Endothelial cell of umbilical vein (primary cell): ENCODE measurements at regions not wholly inside any gene's neighbourhood (a gene's known extent, or its start where the extent isn't known, plus 50 kb on each side); places are given as distances from the start of the nearest gene placed in this dataset.

ENCODE experiments used
- BruUV-seq: library from RNA; stranded (reverse); fragments of 400-500 nt; replicated peaks from 2 replicates; lab custom pipeline; 2021; lab: Mats Ljungman, UMichigan
- CTCF ChIA-PET: fragments of 300-600, 350-600 bp; sonication (Branson Sonifier 250); formaldehyde crosslinking; loops from one replicate; lab custom pipeline; 2021; ENCODE audit warnings: antibody characterized with exemption, inconsistent platforms; lab: Charles Lee
- POLR2A ChIA-PET: fragments of 300-600, 350-600 bp; sonication (Branson Sonifier 250); formaldehyde crosslinking; loops from one replicate; lab custom pipeline; 2021; ENCODE audit warnings: antibody characterized with exemption, inconsistent platforms; lab: Charles Lee
- DNase-seq: peaks from one replicate; pipeline ENCODE4 v3.0.0-alpha.2; 2011; ENCODE audit warnings: low read depth, low spot score
- FAIRE-seq: peaks from 2 replicates; lab custom pipeline; 2011; peaks lifted over from hg19 to GRCh38; lab: Jason Lieb, UNC
- H2AFZ ChIP-seq: 2 replicates; pipeline ENCODE4 v1.6.0; 2012; ENCODE audit warnings: low read depth, low read length, control low read depth, inconsistent platforms
- H3K27ac ChIP-seq: 2 replicates; pipeline ENCODE4 v1.5.1; 2011; ENCODE audit warnings: low read depth, mild to moderate bottlenecking, control low read depth, low read length, moderate library complexity; ENCODE audit not compliant: insufficient read depth
- H3K27me3 ChIP-seq, 2 experiments: 2 replicates each; pipeline versions ENCODE4 v1.6.0 to v1.6.1; 2011; ENCODE audit warnings: low read length in 2 of 2, mixed read lengths in 1 of 2; ENCODE audit not compliant: control insufficient read depth in 2 of 2, insufficient read depth in 2 of 2
- H3K36me3 ChIP-seq, 2 experiments: 2 replicates in 1 of 2; 3 replicates in 1 of 2; pipeline ENCODE4 v1.5.1; 2011; ENCODE audit warnings: low read length in 2 of 2, mild to moderate bottlenecking in 1 of 2, moderate library complexity in 1 of 2; ENCODE audit not compliant: control insufficient read depth in 2 of 2, insufficient read depth in 2 of 2; ENCODE audit errors: extremely low read depth in 1 of 2
- H3K4me1 ChIP-seq: 3 replicates; pipeline ENCODE4 v1.5.1; 2011; ENCODE audit warnings: mild to moderate bottlenecking, low read length; ENCODE audit not compliant: control insufficient read depth, insufficient read depth; ENCODE audit errors: extremely low read depth
- H3K4me2 ChIP-seq: 2 replicates; pipeline ENCODE4 v1.6.1; 2011; ENCODE audit warnings: low read length, control low read depth, mixed read lengths; ENCODE audit not compliant: insufficient read depth
- H3K4me3 ChIP-seq, 3 experiments: fragments of 200-600 bp in 1 of 3; sonication (generic), shearing (Covaris generic) in 1 of 3; replicated peaks in 1 of 3; 2 replicates each; pipeline ENCODE4 v1.5.1; 2011 to 2016; ENCODE audit warnings: control low read depth in 3 of 3, low read length in 3 of 3, mild to moderate bottlenecking in 2 of 3, inconsistent platforms in 1 of 3, low read depth in 1 of 3, moderate library complexity in 1 of 3; ENCODE audit not compliant: insufficient read depth in 1 of 3
- H3K79me2 ChIP-seq: 2 replicates; pipeline ENCODE4 v1.6.0; 2012; ENCODE audit warnings: low read length, inconsistent platforms; ENCODE audit not compliant: control insufficient read depth, insufficient read depth
- H3K9ac ChIP-seq: replicated peaks from 2 replicates; pipeline ENCODE3; 2011; ENCODE audit warnings: low read length, control low read depth; ENCODE audit not compliant: insufficient read depth; ENCODE audit errors: extremely low read depth
- H3K9me1 ChIP-seq: replicated peaks from 3 replicates; pipeline ENCODE4 v1.6.0; 2011; ENCODE audit warnings: mild to moderate bottlenecking, low read length; ENCODE audit not compliant: control insufficient read depth, insufficient read depth; ENCODE audit errors: extremely low read depth
- H3K9me3 ChIP-seq: replicated peaks from 2 replicates; pipeline ENCODE4 v1.5.1; 2012; ENCODE audit warnings: low read length, inconsistent platforms; ENCODE audit not compliant: control insufficient read depth, insufficient read depth
- H4K20me1 ChIP-seq: replicated peaks from 2 replicates; pipeline ENCODE3; 2011; ENCODE audit warnings: mild to moderate bottlenecking, low read length; ENCODE audit not compliant: control insufficient read depth, insufficient read depth; ENCODE audit errors: extremely low read depth
- EZH2 ChIP-seq: IDR thresholded peaks from 2 replicates; pipeline ENCODE4 v1.6.1; 2012; ENCODE audit warnings: borderline replicate concordance, low read depth, mild to moderate bottlenecking, moderate library complexity, low read length, inconsistent platforms; ENCODE audit not compliant: severe bottlenecking
- FOS ChIP-seq: IDR thresholded peaks from 2 replicates; pipeline ENCODE4 v1.6.1; 2011; ENCODE audit warnings: mild to moderate bottlenecking, low read length, moderate library complexity, borderline replicate concordance; ENCODE audit not compliant: insufficient read depth
- GATA2 ChIP-seq: IDR thresholded peaks from 2 replicates; pipeline ENCODE4 v1.7.0; 2011; ENCODE audit warnings: low read depth, mild to moderate bottlenecking, moderate library complexity, mixed read lengths, low read length; ENCODE audit not compliant: insufficient read length, insufficient read depth
- JUN ChIP-seq: IDR thresholded peaks from 2 replicates; pipeline ENCODE4 v1.6.1; 2011; ENCODE audit warnings: borderline replicate concordance, low read depth; ENCODE audit not compliant: insufficient read length, insufficient read depth
- MYC ChIP-seq: IDR thresholded peaks from one replicate; pipeline ENCODE4 v1.6.1; 2011; ENCODE audit warnings: mild to moderate bottlenecking, low read depth, low read length
- POLR2A ChIP-seq: IDR thresholded peaks from 2 replicates; pipeline ENCODE4 v1.6.1; 2012; ENCODE audit warnings: low read depth, mild to moderate bottlenecking, control low read depth, low read length
- POLR2AphosphoS5 ChIP-seq: IDR thresholded peaks from 2 replicates; pipeline ENCODE4 v1.6.1; 2012; ENCODE audit warnings: low read depth, mild to moderate bottlenecking, control low read depth, low read length, moderate library complexity; ENCODE audit not compliant: insufficient read depth
- dilution Hi-C: fragments of 300-500 bp; cut with MboI; formaldehyde crosslinking; loops from one replicate; pipeline ENCODE4 v1.15.0; 2019; ENCODE audit warnings: low sequenced_read_pairs; ENCODE audit not compliant: extremely low pct_ligation_motif_present
- intact Hi-C: fragments of 100-400 bp; cut with micrococcal nuclease; formaldehyde crosslinking; loops from one replicate; pipeline ENCODE4 v1.10.0; 2022
- TF ChIP-seq, protein P1 (sequence below): IDR thresholded peaks from 2 replicates; pipeline ENCODE4 v1.6.1; 2011; ENCODE audit not compliant: insufficient read depth, insufficient read length
- TF ChIP-seq, protein P2 (sequence below), 2 donors: IDR thresholded peaks; 1 replicate in 1 of 2; 2 replicates in 1 of 2; pipeline ENCODE4 v1.5.1; 2011; ENCODE audit warnings: low read length in 2 of 2, mild to moderate bottlenecking in 2 of 2, moderate library complexity in 2 of 2, control low read depth in 1 of 2, inconsistent platforms in 1 of 2, low read depth in 1 of 2; ENCODE audit not compliant: insufficient read depth in 1 of 2; ENCODE audit errors: extremely low read depth in 1 of 2

DNA sequence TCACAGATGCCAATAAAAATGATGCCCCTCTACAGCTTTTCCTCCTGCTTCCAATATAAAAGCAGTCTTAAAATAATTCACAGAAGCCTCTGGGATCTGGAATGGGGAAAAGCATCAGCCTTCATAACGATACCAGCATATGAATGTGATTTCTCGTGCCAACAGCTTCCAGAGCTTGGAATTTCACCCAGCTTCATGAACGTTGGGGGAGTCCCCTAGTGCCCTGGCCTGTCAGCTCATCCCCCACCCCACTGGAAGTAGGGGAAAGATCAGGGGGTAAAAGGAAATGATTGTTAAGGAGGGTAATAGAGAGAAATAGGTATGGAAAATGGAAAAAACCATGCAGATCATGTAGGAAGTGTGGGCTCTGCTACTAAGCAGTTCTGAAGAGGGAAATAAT, 253.6 kb downstream of the INHBA start:
- CTCF ChIA-PET, result interaction anchor here (1.2 kb wide), 1 partner anchor 445 kb away, joined by 3 read pairs; no protein-coding TSS in a partner anchor
- no peaks in the 10 kb centered on the region for H4K20me1 ChIP-seq

More for the DNA sequence above, 253.6 kb downstream of the INHBA start:
- no peak overlapping the region for H3K4me2 ChIP-seq
- no peak overlapping the region for H2AFZ ChIP-seq
- no peak overlapping the region for H3K27ac ChIP-seq
- no peaks in the 10 kb centered on the region for H3K9me1 ChIP-seq
- dilution Hi-C loops (no loop called here), intact Hi-C loops (no loop called here)
- no peaks in the 10 kb centered on the region for H3K9me3 ChIP-seq
- no peaks in the 10 kb centered on the region for H3K4me1 ChIP-seq
- no peaks in the 10 kb centered on the region for H3K27me3 ChIP-seq
- H3K36me3 ChIP-seq, result no peaks in the 10 kb centered on the region
- no peaks in the 10 kb centered on the region for H3K79me2 ChIP-seq
- no peak for TF ChIP-seq POLR2A
- TF ChIP-seq FOS, result no peak
- TF ChIP-seq POLR2AphosphoS5, result no peak
- TF ChIP-seq, protein P1, sequence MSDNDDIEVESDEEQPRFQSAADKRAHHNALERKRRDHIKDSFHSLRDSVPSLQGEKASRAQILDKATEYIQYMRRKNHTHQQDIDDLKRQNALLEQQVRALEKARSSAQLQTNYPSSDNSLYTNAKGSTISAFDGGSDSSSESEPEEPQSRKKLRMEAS, result no peak
- TF ChIP-seq, protein P2, sequence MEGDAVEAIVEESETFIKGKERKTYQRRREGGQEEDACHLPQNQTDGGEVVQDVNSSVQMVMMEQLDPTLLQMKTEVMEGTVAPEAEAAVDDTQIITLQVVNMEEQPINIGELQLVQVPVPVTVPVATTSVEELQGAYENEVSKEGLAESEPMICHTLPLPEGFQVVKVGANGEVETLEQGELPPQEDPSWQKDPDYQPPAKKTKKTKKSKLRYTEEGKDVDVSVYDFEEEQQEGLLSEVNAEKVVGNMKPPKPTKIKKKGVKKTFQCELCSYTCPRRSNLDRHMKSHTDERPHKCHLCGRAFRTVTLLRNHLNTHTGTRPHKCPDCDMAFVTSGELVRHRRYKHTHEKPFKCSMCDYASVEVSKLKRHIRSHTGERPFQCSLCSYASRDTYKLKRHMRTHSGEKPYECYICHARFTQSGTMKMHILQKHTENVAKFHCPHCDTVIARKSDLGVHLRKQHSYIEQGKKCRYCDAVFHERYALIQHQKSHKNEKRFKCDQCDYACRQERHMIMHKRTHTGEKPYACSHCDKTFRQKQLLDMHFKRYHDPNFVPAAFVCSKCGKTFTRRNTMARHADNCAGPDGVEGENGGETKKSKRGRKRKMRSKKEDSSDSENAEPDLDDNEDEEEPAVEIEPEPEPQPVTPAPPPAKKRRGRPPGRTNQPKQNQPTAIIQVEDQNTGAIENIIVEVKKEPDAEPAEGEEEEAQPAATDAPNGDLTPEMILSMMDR (IDR thresholded peaks at IDR 0.05; ENCODE audit: extremely low read depth in 1 of 2, insufficient read depth in 1 of 2, low read depth in 1 of 2, low read length in 2 of 2), result no peak
- TF ChIP-seq JUN, result no peak
- no peak for TF ChIP-seq MYC
- no peak for TF ChIP-seq EZH2
- TF ChIP-seq GATA2, result no peak
- H3K4me3 ChIP-seq, result no peak overlapping the region
- no peak overlapping the region for H3K9ac ChIP-seq
- FAIRE-seq, result no peak
- POLR2A ChIA-PET, result no interaction called here
- no TSS peak for BruUV-seq
- DNase-seq, result no peak
